ENCODE measurements at regions not wholly inside any gene's neighbourhood (a gene's known extent, or its start where the extent isn't known, plus 50 kb on each side); places are given as distances from the start of the nearest gene placed in this dataset.

GRCh38 chr12:14066021-14066420 lies 84.6 kb upstream of the GRIN2B start:
- TF ChIP-seq EZH2 (IDR thresholded peaks at IDR 0.05; ENCODE audit: low read depth, unreplicated experiment) = no peak
- TF ChIP-seq POLR2AphosphoS5 (IDR thresholded peaks at IDR 0.05; ENCODE audit: low read depth) = no peak
- no peak for TF ChIP-seq NANOG (IDR thresholded peaks at IDR 0.05; ENCODE audit: borderline replicate concordance)
- no peak for TF ChIP-seq REST (IDR thresholded peaks at IDR 0.05; ENCODE audit: unreplicated experiment)
- TF ChIP-seq, protein P1, sequence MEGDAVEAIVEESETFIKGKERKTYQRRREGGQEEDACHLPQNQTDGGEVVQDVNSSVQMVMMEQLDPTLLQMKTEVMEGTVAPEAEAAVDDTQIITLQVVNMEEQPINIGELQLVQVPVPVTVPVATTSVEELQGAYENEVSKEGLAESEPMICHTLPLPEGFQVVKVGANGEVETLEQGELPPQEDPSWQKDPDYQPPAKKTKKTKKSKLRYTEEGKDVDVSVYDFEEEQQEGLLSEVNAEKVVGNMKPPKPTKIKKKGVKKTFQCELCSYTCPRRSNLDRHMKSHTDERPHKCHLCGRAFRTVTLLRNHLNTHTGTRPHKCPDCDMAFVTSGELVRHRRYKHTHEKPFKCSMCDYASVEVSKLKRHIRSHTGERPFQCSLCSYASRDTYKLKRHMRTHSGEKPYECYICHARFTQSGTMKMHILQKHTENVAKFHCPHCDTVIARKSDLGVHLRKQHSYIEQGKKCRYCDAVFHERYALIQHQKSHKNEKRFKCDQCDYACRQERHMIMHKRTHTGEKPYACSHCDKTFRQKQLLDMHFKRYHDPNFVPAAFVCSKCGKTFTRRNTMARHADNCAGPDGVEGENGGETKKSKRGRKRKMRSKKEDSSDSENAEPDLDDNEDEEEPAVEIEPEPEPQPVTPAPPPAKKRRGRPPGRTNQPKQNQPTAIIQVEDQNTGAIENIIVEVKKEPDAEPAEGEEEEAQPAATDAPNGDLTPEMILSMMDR (conservative IDR thresholded peaks at IDR 0.05; ENCODE audit: low read depth in 2 of 2) = no peak
- TF ChIP-seq ZNF114 (CRISPR knock-in tag; IDR thresholded peaks at IDR 0.05) = no peak
- TF ChIP-seq EZH2phosphoT487 (IDR thresholded peaks at IDR 0.05; ENCODE audit: unreplicated experiment) = no peak
- TF ChIP-seq JUNB (IDR thresholded peaks at IDR 0.05; ENCODE audit: unreplicated experiment) = no peak
- no peak for TF ChIP-seq STAT1 (IDR thresholded peaks at IDR 0.05; ENCODE audit: unreplicated experiment)

Data from GM23338 (cell line).